ENCODE measurements at regions not wholly inside any gene's neighbourhood (a gene's known extent, or its start where the extent isn't known, plus 50 kb on each side); places are given as distances from the start of the nearest gene placed in this dataset.
A peak's percentile ranks its signal among the peaks of the same experiment; 100 is the strongest.

DNA sequence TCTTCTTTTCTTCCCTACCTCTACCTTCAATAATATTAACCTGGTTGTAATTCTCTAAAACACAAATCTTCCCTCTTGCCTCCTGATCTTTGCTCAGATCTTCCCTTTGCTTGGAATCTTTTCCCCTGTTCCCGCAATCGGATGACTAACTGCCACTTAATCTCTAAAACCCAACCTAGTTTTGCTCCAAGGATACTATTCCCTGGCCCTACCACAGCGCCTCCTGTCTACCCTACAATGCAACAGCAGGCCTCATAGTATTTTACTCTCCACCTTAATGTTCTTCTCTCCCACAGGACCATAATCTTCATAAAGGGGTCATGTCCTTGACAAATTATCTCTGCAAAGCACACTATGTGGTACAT, 246.8 kb upstream of the TNP1 start:
- Mint-ChIP-seq H3K27me3 (ENCODE audit: low read depth in 3 of 3) (peaks cover 1 to 8% (median 4%) of the 10 kb centered on the region in 3 donors), H3K27ac (peak overlapping the region in 1 of 7 donors; percentile 60), H3K36me3 (no peaks in the 10 kb centered on the region), H3K4me1 (peaks cover 14% of the 10 kb centered on the region), H3K9me3 (peaks cover 0 to 3% (median 2%) of the 10 kb centered on the region in 7 donors), H3K4me3 (no peak overlapping the region)
- Histone ChIP-seq H4K20me1 (ENCODE audit: insufficient read depth, low read length) (no peaks in the 10 kb centered on the region), H2AFZ (ENCODE audit: insufficient read depth, low read depth, low read length, poor library complexity, severe bottlenecking) (no peak overlapping the region), H3K4me1 (ENCODE audit: control insufficient read depth in 1 of 2, insufficient read depth in 2 of 2, low read length in 2 of 2) (peaks cover 7% of the 10 kb centered on the region in 2 donors), H3K9ac (ENCODE audit: insufficient read depth, low read length, poor library complexity, severe bottlenecking) (no peak overlapping the region), H3K4me3 (replicated peaks in 1 of 3; ENCODE audit: low read depth in 2 of 3, low read length in 3 of 3) (no peak overlapping the region), H3K79me2 (ENCODE audit: insufficient read depth, low read length) (no peaks in the 10 kb centered on the region), H3K27me3 (ENCODE audit: control insufficient read depth in 2 of 2, insufficient read depth in 2 of 2, low read length in 2 of 2) (no peaks in the 10 kb centered on the region), H3K9me3 (replicated peaks in 1 of 2; ENCODE audit: control insufficient read depth in 1 of 2, insufficient read depth in 1 of 2, low read length in 2 of 2) (no peaks in the 10 kb centered on the region), H3K36me3 (replicated peaks in 1 of 2; ENCODE audit: control insufficient read depth in 1 of 2, insufficient read depth in 2 of 2, low read length in 2 of 2) (no peaks in the 10 kb centered on the region), H3K4me2 (replicated peaks; ENCODE audit: extremely low read depth, low read length, poor library complexity, severe bottlenecking) (no peak overlapping the region), H3K27ac (ENCODE audit: low read depth in 1 of 2, low read length in 2 of 2) (no peak overlapping the region)
- intact Hi-C loops (cut with micrococcal nuclease) = no loop called here
- 100% methylated on average over 3 of the region's 3 CpGs for WGBS (ENCODE audit: insufficient coverage)
- DNase-seq = no peak
- peak; percentile 52 for TF ChIP-seq CTCF (IDR thresholded peaks at IDR 0.05)

GRCh38 chr2:217105733-217106649, 246.1 kb upstream of the TNP1 start:
- peaks cover 7% of the 10 kb centered on the region in 2 donors for H3K4me1 ChIP-seq (ENCODE audit: control insufficient read depth in 1 of 2, insufficient read depth in 2 of 2, low read length in 2 of 2)
- no peak for TF ChIP-seq CTCF (IDR thresholded peaks at IDR 0.05)
- H3K9me3 ChIP-seq (replicated peaks in 1 of 2; ENCODE audit: control insufficient read depth in 1 of 2, insufficient read depth in 1 of 2, low read length in 2 of 2) = no peaks in the 10 kb centered on the region
- H3K9ac ChIP-seq (ENCODE audit: insufficient read depth, low read length, poor library complexity, severe bottlenecking) = no peak overlapping the region
- H3K4me1 Mint-ChIP-seq = peaks cover 14% of the 10 kb centered on the region
- no peaks in the 10 kb centered on the region for H4K20me1 ChIP-seq (ENCODE audit: insufficient read depth, low read length)
- H3K79me2 ChIP-seq (ENCODE audit: insufficient read depth, low read length) = no peaks in the 10 kb centered on the region
- no peak overlapping the region for H3K27ac ChIP-seq (ENCODE audit: low read depth in 1 of 2, low read length in 2 of 2)
- H3K36me3 Mint-ChIP-seq = no peaks in the 10 kb centered on the region
- H3K4me3 Mint-ChIP-seq = no peak overlapping the region
- DNase-seq = no peak
- H3K27ac Mint-ChIP-seq = no peak overlapping the region
- 72% methylated on average over 2 of the region's 5 CpGs for WGBS (ENCODE audit: insufficient coverage)
- no peak overlapping the region for H3K4me2 ChIP-seq (replicated peaks; ENCODE audit: extremely low read depth, low read length, poor library complexity, severe bottlenecking)
- intact Hi-C loops (cut with micrococcal nuclease) = no loop called here
- H2AFZ ChIP-seq (ENCODE audit: insufficient read depth, low read depth, low read length, poor library complexity, severe bottlenecking) = no peak overlapping the region
- H3K4me3 ChIP-seq (replicated peaks in 1 of 3; ENCODE audit: low read depth in 2 of 3, low read length in 3 of 3) = no peak overlapping the region
- no peaks in the 10 kb centered on the region for H3K27me3 ChIP-seq (ENCODE audit: control insufficient read depth in 2 of 2, insufficient read depth in 2 of 2, low read length in 2 of 2)
- peaks cover 1 to 9% (median 7%) of the 10 kb centered on the region in 3 donors for H3K27me3 Mint-ChIP-seq (ENCODE audit: low read depth in 3 of 3)
- H3K36me3 ChIP-seq (replicated peaks in 1 of 2; ENCODE audit: control insufficient read depth in 1 of 2, insufficient read depth in 2 of 2, low read length in 2 of 2) = no peaks in the 10 kb centered on the region
- H3K9me3 Mint-ChIP-seq = peaks cover 0 to 6% (median 2%) of the 10 kb centered on the region in 7 donors

Measured in CD14-positive monocyte (primary cell).